Skeletal muscle tissue (tissue), 3 donors: ENCODE measurements at regions not wholly inside any gene's neighbourhood (a gene's known extent, or its start where the extent isn't known, plus 50 kb on each side); places are given as distances from the start of the nearest gene placed in this dataset.

Source experiments
- H3K27ac ChIP-seq: one replicate; pipeline ENCODE4 v1.7.0; 2013; ENCODE audit warnings: mild to moderate bottlenecking, low read depth, low read length, inconsistent platforms
- H3K27me3 ChIP-seq, 3 donors: one replicate each; pipeline ENCODE4 v1.7.0; 2013; ENCODE audit warnings: low read length in 3 of 3; ENCODE audit not compliant: control insufficient read depth in 3 of 3, insufficient read depth in 3 of 3
- H3K36me3 ChIP-seq, 3 donors: one replicate each; pipeline ENCODE4 v1.7.0; 2013; ENCODE audit warnings: low read length in 3 of 3; ENCODE audit not compliant: control insufficient read depth in 3 of 3, insufficient read depth in 3 of 3
- H3K4me1 ChIP-seq, 3 donors: one replicate each; pipeline ENCODE4 v1.7.0; 2013; ENCODE audit warnings: low read length in 3 of 3, mild to moderate bottlenecking in 3 of 3; ENCODE audit not compliant: control insufficient read depth in 3 of 3, insufficient read depth in 3 of 3
- H3K4me3 ChIP-seq, 3 donors: one replicate each; pipeline ENCODE4 v1.7.0; 2013; ENCODE audit warnings: low read length in 3 of 3
- H3K9ac ChIP-seq, 3 donors: one replicate each; pipeline ENCODE4 v1.7.0; 2013; ENCODE audit warnings: low read length in 3 of 3, mild to moderate bottlenecking in 3 of 3, moderate library complexity in 2 of 3, low read depth in 1 of 3
- H3K9me3 ChIP-seq, 3 donors: one replicate each; pipeline ENCODE4 v1.7.0; 2013; ENCODE audit warnings: low read length in 3 of 3; ENCODE audit not compliant: control insufficient read depth in 3 of 3
- donor health status: Osteomylitis.

DNA sequence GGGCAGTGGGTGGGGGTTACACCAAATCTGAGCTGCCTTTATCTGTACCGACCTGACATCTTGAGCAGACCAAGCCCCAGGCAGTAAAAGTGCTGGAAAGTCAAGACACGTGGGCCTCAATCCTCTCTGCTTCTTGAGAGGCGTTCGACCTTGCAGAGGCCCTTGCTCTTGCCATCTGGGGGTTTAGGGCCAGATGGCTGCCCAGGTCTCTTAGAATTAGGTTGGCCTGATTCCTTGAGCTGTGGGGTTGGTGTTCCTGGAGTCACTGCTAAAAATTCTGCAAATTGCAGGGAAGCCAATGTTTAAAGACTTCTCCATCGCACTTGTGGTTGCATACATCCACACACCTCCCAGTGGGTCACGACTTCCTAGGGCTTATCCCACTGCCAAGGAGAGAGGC, 238.2 kb upstream of the ASIC2 start:
- Histone ChIP-seq H3K9me3 (peaks cover 0 to 4% (median 0%) of the 10 kb centered on the region in 3 donors), H3K27me3 (no peaks in the 10 kb centered on the region), H3K4me1 (no peaks in the 10 kb centered on the region)

DNA sequence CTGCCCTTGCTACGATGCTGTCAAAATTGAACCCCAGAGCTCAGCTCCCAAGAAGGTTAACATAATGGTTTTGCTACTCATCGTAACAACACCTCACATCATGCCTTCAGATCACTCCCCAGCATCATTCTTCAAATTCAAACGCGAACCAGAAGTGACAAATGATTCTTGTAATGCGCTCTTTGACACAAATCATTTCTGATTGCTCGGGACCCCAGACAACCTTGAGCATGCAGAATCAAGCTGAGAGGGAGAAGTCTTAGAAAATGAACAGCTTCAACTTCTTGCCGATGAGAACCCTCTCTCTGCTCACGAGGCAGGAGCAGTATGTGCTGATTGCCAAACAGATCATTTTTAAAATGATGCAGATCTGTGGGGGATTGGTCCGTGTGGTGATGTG, 241.0 kb upstream of the ASIC2 start:
- H3K27ac ChIP-seq: no peak overlapping the region
- no peak overlapping the region for H3K4me3 ChIP-seq
- no peaks in the 10 kb centered on the region for H3K4me1 ChIP-seq
- no peaks in the 10 kb centered on the region for H3K36me3 ChIP-seq
- no peaks in the 10 kb centered on the region for H3K9me3 ChIP-seq
- H3K9ac ChIP-seq: no peak overlapping the region
- H3K27me3 ChIP-seq: peaks cover 0 to 4% (median 0%) of the 10 kb centered on the region in 3 donors

More for the DNA sequence above, 238.2 kb upstream of the ASIC2 start:
- Histone ChIP-seq H3K36me3 (no peaks in the 10 kb centered on the region), H3K4me3 (no peak overlapping the region), H3K9ac (no peak overlapping the region), H3K27ac (no peak overlapping the region)

DNA sequence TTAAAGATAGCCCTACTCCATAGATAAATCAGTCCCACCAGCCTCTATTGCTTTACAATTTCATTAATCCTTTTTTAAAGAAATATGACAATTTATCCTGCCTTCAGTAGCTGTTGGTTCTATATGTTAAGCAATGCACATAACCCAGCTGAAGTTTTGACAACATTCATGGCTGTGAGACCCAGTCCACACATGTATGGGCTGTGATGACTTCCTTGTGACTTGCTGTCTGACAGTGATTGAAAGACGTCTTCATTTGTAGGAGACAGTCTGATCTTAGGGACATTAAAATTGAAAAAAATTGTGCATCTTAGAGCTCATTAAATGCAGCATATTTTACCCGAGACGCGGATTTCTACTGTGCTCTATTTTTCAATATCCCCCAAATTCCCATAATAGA, 252.0 kb upstream of the ASIC2 start:
- Histone ChIP-seq H3K36me3 (no peaks in the 10 kb centered on the region), H3K9me3 (no peaks in the 10 kb centered on the region), H3K27me3 (peaks cover 0 to 9% (median 4%) of the 10 kb centered on the region in 3 donors), H3K27ac (no peak overlapping the region), H3K4me3 (no peak overlapping the region), H3K9ac (no peak overlapping the region), H3K4me1 (no peaks in the 10 kb centered on the region)

DNA sequence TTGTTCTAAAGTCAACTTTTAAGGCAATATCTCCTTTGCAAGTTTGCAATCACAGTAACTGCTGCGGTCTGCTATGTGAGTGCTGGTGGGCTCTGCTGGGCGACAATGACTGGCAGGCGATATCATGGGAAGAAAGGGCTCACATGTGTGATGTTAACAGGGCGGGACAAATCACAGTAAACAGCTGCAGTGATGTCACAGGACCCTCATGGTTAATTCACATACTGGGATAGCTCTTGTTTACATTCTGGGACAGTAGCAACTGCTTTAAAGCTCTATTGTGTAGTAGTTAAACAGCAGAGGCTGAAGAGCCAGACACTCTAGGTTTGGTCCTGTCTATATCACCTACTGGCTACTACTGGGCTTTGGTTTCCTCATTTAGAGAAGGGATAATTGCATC, 257.2 kb upstream of the ASIC2 start:
- Histone ChIP-seq H3K4me3 (no peak overlapping the region), H3K9me3 (no peaks in the 10 kb centered on the region), H3K27ac (no peak overlapping the region), H3K27me3 (peaks cover 0 to 17% (median 4%) of the 10 kb centered on the region in 3 donors), H3K9ac (no peak overlapping the region), H3K4me1 (no peaks in the 10 kb centered on the region), H3K36me3 (no peaks in the 10 kb centered on the region)

DNA sequence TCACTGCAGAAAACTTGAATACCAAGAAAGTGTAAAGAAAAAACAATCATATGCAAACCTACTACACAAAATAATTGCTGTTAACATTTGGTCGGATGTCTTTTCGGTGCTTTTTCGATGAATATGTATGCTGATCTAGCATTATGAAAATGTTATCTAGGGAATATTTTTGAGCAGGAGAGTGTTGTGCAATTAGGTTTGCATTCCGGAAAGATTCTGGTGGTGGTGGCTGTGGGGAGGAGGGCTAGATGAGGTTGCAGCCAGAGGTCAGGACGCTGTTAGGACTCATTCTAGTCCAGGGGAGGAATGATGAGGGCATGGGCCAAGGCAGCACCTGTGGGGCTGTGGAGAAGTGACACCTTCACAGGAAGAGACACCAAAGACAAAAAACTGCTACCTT, 258.0 kb upstream of the ASIC2 start:
- no peaks in the 10 kb centered on the region for H3K36me3 ChIP-seq
- H3K4me1 ChIP-seq: no peaks in the 10 kb centered on the region
- H3K4me3 ChIP-seq: no peak overlapping the region
- H3K9ac ChIP-seq: no peak overlapping the region
- peaks cover 0 to 17% (median 4%) of the 10 kb centered on the region in 3 donors for H3K27me3 ChIP-seq
- H3K9me3 ChIP-seq: no peaks in the 10 kb centered on the region
- H3K27ac ChIP-seq: no peak overlapping the region

DNA sequence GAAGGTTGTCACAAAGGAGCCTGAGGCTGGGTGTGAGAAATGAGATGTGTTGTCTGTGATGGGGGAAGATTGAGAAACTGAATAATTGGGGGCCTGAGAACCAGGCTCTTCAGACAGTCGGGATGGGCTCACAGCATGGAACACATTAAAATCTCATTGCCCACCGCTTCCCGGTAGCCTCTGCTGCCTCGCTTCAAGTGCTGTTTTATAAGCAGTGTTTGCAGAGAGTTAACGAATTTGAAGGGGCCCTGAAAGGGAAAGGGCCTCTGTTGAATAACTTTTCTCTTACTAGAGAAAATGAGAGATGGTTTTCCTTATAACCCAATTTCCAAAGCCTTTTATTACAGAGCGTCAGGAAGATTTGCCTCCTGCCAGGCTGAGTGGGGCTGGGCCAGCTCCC, 258.8 kb upstream of the ASIC2 start:
- Histone ChIP-seq H3K9ac (no peak overlapping the region), H3K27ac (no peak overlapping the region), H3K36me3 (no peaks in the 10 kb centered on the region), H3K9me3 (no peaks in the 10 kb centered on the region), H3K27me3 (peaks cover 0 to 12% (median 4%) of the 10 kb centered on the region in 3 donors), H3K4me1 (no peaks in the 10 kb centered on the region), H3K4me3 (no peak overlapping the region)

DNA sequence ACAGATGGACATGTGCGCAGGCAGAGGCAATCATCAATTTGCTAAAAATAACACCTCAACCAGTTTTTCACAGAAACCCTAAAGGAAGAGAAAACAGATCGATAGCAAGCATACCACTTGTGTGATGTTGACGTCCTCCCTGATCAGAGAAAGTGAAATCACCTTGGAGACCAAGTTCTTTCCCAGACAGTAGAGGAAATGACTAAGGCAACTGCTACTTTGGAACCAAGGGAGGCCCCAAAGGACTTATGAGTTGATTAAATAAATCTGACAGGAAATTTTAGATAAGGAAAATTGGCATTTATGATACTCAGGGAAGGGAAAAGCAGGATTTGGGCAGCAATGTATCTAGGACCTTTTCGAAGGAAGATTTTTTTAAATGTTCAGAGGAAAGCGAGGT, 267.1 kb upstream of the ASIC2 start:
- Histone ChIP-seq H3K36me3 (no peaks in the 10 kb centered on the region), H3K27me3 (peaks cover 0 to 4% (median 0%) of the 10 kb centered on the region in 3 donors), H3K9me3 (peaks cover 0 to 5% (median 0%) of the 10 kb centered on the region in 3 donors), H3K27ac (peak overlapping the region; percentile 21), H3K4me3 (no peak overlapping the region), H3K4me1 (no peaks in the 10 kb centered on the region), H3K9ac (no peak overlapping the region)

DNA sequence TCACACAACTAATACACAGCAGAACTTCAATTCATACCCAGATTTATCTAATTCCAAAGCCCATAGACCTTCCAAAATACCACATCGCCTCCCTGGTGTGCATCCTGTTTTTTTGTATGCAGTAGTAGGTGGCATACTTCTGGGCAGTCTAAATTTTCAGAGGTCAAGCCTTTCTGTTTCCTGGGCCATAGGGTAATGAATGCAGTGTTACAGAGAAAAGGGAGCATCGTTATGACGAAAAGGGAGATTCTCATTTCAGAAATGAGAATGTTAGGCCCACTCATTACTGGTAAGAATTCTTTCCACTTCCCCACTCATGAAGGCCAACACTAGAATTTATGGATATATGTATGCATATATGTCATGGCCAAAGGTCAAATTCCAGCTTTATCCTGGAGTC, 267.8 kb upstream of the ASIC2 start:
- Histone ChIP-seq H3K36me3 (no peaks in the 10 kb centered on the region), H3K4me3 (no peak overlapping the region), H3K9me3 (peaks cover 0 to 5% (median 0%) of the 10 kb centered on the region in 3 donors), H3K9ac (no peak overlapping the region), H3K27me3 (peaks cover 0 to 4% (median 0%) of the 10 kb centered on the region in 3 donors), H3K4me1 (no peaks in the 10 kb centered on the region), H3K27ac (no peak overlapping the region)

DNA sequence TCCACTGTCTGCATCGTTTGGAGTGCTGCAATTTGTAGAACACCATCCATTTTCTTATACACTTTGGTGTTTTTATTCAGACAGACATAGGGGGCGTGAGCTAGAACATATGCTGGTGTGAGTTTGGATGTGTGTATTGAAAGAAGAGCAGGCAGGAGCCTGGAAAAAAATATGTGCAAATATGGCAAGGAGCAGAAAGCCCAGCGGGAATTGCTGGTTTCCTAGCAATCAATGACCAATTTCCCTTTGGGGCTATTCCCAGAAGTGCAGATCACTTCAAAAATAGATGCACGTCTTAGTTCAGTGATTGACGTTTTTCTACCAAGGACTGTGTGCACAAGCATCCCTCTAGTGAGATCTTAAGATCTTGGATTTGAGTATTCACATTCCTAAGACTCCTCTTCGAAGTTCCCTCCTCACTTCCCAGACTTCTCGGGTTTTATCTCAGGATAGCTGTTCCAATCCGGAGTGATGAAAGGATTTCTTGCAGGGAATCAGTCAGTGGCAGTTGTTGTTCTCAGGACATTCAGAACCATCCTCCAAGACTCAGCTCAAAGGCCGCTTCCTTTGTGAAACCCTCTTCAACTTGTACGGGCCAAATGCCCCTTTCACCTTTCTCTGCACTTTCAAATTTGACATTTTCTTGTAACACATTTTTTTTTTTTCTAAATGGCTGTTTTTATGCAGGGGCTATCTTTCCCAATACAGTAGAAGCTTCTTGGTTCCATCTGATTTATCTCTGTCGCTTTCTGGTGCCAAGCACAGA, 268.7 kb upstream of the ASIC2 start:
- Histone ChIP-seq H3K9ac (no peak overlapping the region), H3K27me3 (peaks cover 0 to 4% (median 0%) of the 10 kb centered on the region in 3 donors), H3K9me3 (peaks cover 0 to 5% (median 0%) of the 10 kb centered on the region in 3 donors)

DNA sequence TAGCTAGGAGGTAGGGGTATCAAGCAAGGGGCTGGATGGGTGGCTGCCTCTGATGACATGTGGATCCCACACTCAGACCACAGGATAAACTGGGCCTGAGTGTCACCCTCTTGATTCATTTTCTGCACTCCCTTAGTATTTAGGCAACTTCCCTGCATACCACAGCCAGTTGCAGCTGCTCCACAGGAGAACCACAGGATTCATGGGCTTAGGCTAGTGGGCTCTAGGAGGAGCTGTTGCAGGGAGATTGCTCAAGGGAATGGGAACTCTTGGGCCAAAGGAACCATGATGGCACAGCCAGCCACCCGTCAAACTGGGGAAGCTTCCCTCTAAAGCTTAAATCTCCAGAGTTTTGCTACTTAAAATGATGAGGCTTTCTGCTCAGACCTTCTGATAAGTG, 269.7 kb upstream of the ASIC2 start:
- Histone ChIP-seq H3K4me1 (no peaks in the 10 kb centered on the region), H3K9me3 (peaks cover 0 to 5% (median 0%) of the 10 kb centered on the region in 3 donors), H3K4me3 (no peak overlapping the region), H3K27ac (no peak overlapping the region), H3K9ac (no peak overlapping the region), H3K27me3 (peaks cover 0 to 4% (median 0%) of the 10 kb centered on the region in 3 donors), H3K36me3 (no peaks in the 10 kb centered on the region)

More for the DNA sequence above, 268.7 kb upstream of the ASIC2 start:
- H3K36me3 ChIP-seq: no peaks in the 10 kb centered on the region
- no peaks in the 10 kb centered on the region for H3K4me1 ChIP-seq
- H3K4me3 ChIP-seq: no peak overlapping the region
- peak overlapping the region; percentile 30 for H3K27ac ChIP-seq
